ENCODE measurements at regions not wholly inside any gene's neighbourhood (a gene's known extent, or its start where the extent isn't known, plus 50 kb on each side); places are given as distances from the start of the nearest gene placed in this dataset.

- DNase-seq = no peak
Measured at GRCh38 chr17:34203018-34203638, 52.0 kb upstream of the CCL2 start.

- DNase-seq = no peak
Measured at GRCh38 chr17:34204402-34204801, 50.7 kb upstream of the CCL2 start.
